ENCODE measurements at regions not wholly inside any gene's neighbourhood (a gene's known extent, or its start where the extent isn't known, plus 50 kb on each side); places are given as distances from the start of the nearest gene placed in this dataset.

DNA sequence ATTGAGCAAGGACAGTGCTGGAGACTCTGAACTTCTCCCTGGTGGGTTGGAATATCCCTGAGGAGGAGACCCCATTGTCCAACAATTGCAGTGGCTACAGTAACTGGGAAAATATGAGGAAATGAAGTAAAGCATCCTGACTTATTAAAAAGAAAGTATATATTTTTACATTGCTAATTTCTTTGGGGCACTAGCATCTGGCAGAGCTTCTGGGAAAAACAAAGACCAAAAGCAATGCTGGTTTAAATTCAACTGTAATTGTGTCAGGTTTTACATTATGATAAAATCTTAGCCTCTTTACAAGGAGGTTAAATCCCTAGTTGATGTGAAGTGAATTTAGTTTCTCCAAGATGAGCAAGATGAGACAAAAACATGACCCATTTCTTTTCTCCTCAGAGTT is 454.0 kb upstream of the RBMS3 start:
- Histone ChIP-seq H3K9me3 (peaks cover 0 to 7% (median 0%) of the 10 kb centered on the region in 4 donors), H3K36me3 (no peaks in the 10 kb centered on the region), H3K4me3 (no peak overlapping the region), H3K4me1 (no peaks in the 10 kb centered on the region), H3K27ac (no peak overlapping the region), H3K27me3 (no peaks in the 10 kb centered on the region)
- TF ChIP-seq POLR2AphosphoS5 (IDR thresholded peaks at IDR 0.05) (no peak), EP300 (IDR thresholded peaks at IDR 0.05) (no peak), POLR2A (IDR thresholded peaks at IDR 0.05) (no peak)
- TF ChIP-seq, protein P1, sequence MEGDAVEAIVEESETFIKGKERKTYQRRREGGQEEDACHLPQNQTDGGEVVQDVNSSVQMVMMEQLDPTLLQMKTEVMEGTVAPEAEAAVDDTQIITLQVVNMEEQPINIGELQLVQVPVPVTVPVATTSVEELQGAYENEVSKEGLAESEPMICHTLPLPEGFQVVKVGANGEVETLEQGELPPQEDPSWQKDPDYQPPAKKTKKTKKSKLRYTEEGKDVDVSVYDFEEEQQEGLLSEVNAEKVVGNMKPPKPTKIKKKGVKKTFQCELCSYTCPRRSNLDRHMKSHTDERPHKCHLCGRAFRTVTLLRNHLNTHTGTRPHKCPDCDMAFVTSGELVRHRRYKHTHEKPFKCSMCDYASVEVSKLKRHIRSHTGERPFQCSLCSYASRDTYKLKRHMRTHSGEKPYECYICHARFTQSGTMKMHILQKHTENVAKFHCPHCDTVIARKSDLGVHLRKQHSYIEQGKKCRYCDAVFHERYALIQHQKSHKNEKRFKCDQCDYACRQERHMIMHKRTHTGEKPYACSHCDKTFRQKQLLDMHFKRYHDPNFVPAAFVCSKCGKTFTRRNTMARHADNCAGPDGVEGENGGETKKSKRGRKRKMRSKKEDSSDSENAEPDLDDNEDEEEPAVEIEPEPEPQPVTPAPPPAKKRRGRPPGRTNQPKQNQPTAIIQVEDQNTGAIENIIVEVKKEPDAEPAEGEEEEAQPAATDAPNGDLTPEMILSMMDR (IDR thresholded peaks at IDR 0.05) = no peak
- DNase-seq = no peak
- ATAC-seq (ENCODE audit: low FRiP score in 2 of 2) = no peak

DNA sequence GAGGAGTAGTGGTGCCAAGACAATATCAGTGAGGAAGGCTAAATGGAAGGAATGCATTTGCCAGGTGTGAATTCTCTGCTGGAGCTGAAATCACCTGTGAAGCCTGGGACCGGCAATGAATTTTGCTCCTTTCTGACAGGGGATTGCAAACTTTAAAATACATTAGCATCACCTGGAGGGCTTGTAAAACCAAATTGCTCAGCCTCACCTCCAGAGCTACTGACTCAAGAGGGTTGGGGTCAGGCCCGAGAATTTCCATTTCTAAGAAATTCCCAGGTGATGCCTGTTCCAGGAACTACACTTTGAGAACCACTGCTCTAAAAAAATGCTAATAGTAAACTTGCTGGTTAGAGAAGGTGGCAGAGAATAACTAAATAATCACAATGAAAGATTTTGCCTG is 445.6 kb upstream of the RBMS3 start:
- no peak for DNase-seq
- TF ChIP-seq POLR2A (IDR thresholded peaks at IDR 0.05) (no peak), POLR2AphosphoS5 (IDR thresholded peaks at IDR 0.05) (no peak), EP300 (IDR thresholded peaks at IDR 0.05) (no peak)
- TF ChIP-seq, protein P1 (IDR thresholded peaks at IDR 0.05) = no peak
- Histone ChIP-seq H3K4me3 (no peak overlapping the region), H3K9me3 (peaks cover 0 to 7% (median 0%) of the 10 kb centered on the region in 4 donors), H3K27me3 (no peaks in the 10 kb centered on the region), H3K36me3 (no peaks in the 10 kb centered on the region), H3K27ac (no peak overlapping the region), H3K4me1 (no peaks in the 10 kb centered on the region)
- 64 to 81% methylated on average over 2 of the region's 2 CpGs for WGBS, 2 donors
- ATAC-seq (ENCODE audit: low FRiP score in 2 of 2) = no peak

DNA sequence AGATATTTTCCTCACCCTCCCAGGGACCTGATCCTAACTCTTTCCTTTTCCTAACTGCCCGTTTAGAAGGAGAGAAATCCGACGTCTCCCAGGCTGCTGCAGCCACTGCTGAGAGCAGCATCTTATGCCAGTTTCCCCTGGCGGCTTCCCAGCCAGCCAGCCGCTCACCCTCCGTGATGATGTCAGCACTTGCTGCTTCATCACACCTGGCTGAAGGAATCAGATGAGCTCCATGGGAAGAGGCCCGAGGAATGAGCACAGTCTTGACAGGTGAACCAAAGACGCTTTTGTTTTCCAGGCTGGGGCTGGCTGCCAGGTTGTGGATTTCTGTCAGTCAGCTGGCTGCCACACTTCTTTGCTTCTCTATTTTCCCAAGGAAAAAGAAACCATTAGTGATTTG is 445.1 kb upstream of the RBMS3 start:
- WGBS, 2 donors = 39 to 41% methylated on average over 5 to 8 of the region's 8 CpGs
- DNase-seq = peak in 1 of 2 donors; percentile 47
- Histone ChIP-seq H3K4me3 (no peak overlapping the region), H3K27me3 (no peaks in the 10 kb centered on the region), H3K36me3 (no peaks in the 10 kb centered on the region), H3K4me1 (no peaks in the 10 kb centered on the region), H3K9me3 (peaks cover 0 to 4% (median 0%) of the 10 kb centered on the region in 4 donors), H3K27ac (no peak overlapping the region)
- no peak for ATAC-seq (ENCODE audit: low FRiP score in 2 of 2)
- TF ChIP-seq POLR2A (IDR thresholded peaks at IDR 0.05) = no peak
- TF ChIP-seq POLR2AphosphoS5 (IDR thresholded peaks at IDR 0.05) = no peak
- no peak for TF ChIP-seq EP300 (IDR thresholded peaks at IDR 0.05)
- TF ChIP-seq, protein P1 (IDR thresholded peaks at IDR 0.05) = no peak

DNA sequence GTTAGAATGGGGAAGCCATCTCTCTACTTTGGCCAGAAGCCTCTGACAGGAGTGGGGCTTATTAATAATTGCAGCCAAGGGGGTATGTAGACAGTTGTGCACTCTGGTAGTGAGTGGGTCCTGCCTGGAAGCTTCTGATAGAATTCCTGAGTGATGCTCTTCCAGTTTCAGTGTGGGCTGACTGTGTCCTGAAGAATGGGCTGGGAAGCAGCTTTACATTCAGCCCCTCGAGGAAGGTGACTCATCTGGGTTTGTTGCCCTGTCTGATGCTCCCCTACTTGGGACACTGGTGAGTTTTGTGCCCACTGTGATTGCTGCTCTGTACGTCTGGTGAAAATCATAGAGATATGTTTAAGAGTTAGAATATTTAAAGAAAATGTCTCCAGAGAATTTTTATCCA is 444.7 kb upstream of the RBMS3 start:
- Histone ChIP-seq H3K27ac (no peak overlapping the region), H3K4me3 (no peak overlapping the region), H3K36me3 (no peaks in the 10 kb centered on the region), H3K27me3 (no peaks in the 10 kb centered on the region), H3K4me1 (no peaks in the 10 kb centered on the region), H3K9me3 (no peaks in the 10 kb centered on the region)
- TF ChIP-seq EP300 (IDR thresholded peaks at IDR 0.05) (no peak), POLR2AphosphoS5 (IDR thresholded peaks at IDR 0.05) (no peak)
- ATAC-seq (ENCODE audit: low FRiP score in 2 of 2) (no peak), DNase-seq (no peak)
- WGBS, 2 donors = 78 to 85% methylated on average over 2 of the region's 2 CpGs

DNA sequence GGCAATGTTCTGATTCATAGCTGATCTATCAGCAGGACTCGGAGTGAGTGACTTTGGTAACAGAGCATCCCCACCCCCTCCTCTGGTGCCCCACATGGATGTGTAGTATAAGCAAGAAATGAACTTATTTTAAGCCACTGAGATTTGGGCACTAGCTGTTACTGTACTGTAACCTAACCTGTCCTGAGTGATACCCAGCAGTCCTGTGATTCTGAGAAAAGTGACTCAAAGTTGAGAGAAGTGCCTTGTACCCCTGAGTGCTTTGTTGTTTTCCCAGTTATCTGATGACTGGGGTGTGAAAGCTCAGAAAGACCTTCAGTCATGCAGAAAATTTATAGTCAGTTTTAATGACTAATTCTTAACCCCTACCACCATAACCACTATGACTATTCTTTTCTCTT is 439.9 kb upstream of the RBMS3 start:
- no peak for TF ChIP-seq POLR2AphosphoS5 (IDR thresholded peaks at IDR 0.05)
- TF ChIP-seq, protein P1 (IDR thresholded peaks at IDR 0.05) = no peak
- no peak for TF ChIP-seq EP300 (IDR thresholded peaks at IDR 0.05)
- no peak for TF ChIP-seq POLR2A (IDR thresholded peaks at IDR 0.05)
- no peak for DNase-seq
- H3K36me3 ChIP-seq = no peaks in the 10 kb centered on the region
- H3K9me3 ChIP-seq = no peaks in the 10 kb centered on the region
- ATAC-seq (ENCODE audit: low FRiP score in 2 of 2) = no peak
- WGBS, 2 donors = 82 to 100% methylated on average over 1 of the region's 1 CpG
- H3K27me3 ChIP-seq = no peaks in the 10 kb centered on the region
- no peak overlapping the region for H3K27ac ChIP-seq
- H3K4me3 ChIP-seq = no peak overlapping the region
- H3K4me1 ChIP-seq = no peaks in the 10 kb centered on the region

Data from upper lobe of left lung (tissue), 6 donors.